Cardiac muscle cell (in vitro differentiated cells and primary cell): ENCODE measurements at regions not wholly inside any gene's neighbourhood (a gene's known extent, or its start where the extent isn't known, plus 50 kb on each side); places are given as distances from the start of the nearest gene placed in this dataset.
A peak's percentile ranks its signal among the peaks of the same experiment; 100 is the strongest.

ENCODE experiments used
- DNase-seq, 2 donors: peaks; one replicate each; pipeline versions ENCODE4 v3.0.0 to v3.0.0-alpha.2; 2010 to 2017; ENCODE audit warnings: low read depth in 1 of 2, low spot score in 1 of 2
- H3K27ac ChIP-seq: fragments of 200-600 bp; sonication (generic); 2 replicates; pipeline ENCODE4 v1.5.1; 2016
- H3K27me3 ChIP-seq: fragments of 200-600 bp; sonication (generic); 2 replicates; pipeline ENCODE4 v1.6.0; 2016; ENCODE audit warnings: control low read depth
- H3K36me3 ChIP-seq: fragments of 200-600 bp; sonication (generic); 2 replicates; pipeline ENCODE4 v1.5.1; 2016; ENCODE audit warnings: control low read depth
- H3K4me1 ChIP-seq: fragments of 200-600 bp; sonication (generic); 2 replicates; pipeline ENCODE4 v1.8.1; 2017; ENCODE audit warnings: low read depth, mild to moderate bottlenecking, mixed run types
- H3K4me3 ChIP-seq: fragments of 200-600 bp; sonication (generic); 2 replicates; pipeline ENCODE4 v1.5.1; 2016; ENCODE audit warnings: mild to moderate bottlenecking
- H3K9me3 ChIP-seq: fragments of 200-600 bp; sonication (generic); 2 replicates; pipeline ENCODE4 v1.5.1; 2017; ENCODE audit warnings: low read depth, mild to moderate bottlenecking, control low read depth
- TF ChIP-seq, protein P1 (sequence below): IDR thresholded peaks from 2 replicates; pipeline ENCODE4 v1.5.1; 2012; ENCODE audit warnings: low read depth, mild to moderate bottlenecking, low read length

DNA sequence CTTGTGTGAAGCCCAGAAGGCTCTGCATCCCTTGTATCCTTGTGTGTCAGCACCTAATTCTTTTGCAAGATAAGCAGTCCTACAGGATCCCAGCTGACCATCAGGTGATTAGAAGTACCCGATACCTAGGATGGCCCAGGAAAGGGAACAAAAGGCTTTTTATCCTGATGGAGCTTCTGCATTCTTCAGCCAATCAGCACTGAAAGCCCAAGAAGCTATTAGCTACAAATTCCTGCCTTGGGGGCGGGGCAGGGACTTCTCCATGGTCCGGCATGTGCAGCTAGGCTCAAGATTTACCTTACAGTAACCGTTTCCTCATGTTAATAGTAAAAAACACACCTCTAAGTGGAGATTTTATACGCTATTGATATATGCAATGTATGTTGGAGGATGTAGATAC lies 264.6 kb upstream of the THUMPD2 start:
- TF ChIP-seq, protein P1, sequence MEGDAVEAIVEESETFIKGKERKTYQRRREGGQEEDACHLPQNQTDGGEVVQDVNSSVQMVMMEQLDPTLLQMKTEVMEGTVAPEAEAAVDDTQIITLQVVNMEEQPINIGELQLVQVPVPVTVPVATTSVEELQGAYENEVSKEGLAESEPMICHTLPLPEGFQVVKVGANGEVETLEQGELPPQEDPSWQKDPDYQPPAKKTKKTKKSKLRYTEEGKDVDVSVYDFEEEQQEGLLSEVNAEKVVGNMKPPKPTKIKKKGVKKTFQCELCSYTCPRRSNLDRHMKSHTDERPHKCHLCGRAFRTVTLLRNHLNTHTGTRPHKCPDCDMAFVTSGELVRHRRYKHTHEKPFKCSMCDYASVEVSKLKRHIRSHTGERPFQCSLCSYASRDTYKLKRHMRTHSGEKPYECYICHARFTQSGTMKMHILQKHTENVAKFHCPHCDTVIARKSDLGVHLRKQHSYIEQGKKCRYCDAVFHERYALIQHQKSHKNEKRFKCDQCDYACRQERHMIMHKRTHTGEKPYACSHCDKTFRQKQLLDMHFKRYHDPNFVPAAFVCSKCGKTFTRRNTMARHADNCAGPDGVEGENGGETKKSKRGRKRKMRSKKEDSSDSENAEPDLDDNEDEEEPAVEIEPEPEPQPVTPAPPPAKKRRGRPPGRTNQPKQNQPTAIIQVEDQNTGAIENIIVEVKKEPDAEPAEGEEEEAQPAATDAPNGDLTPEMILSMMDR, result no peak
- no peaks in the 10 kb centered on the region for H3K9me3 ChIP-seq
- no peaks in the 10 kb centered on the region for H3K27me3 ChIP-seq
- H3K27ac ChIP-seq, result no peak overlapping the region
- no peaks in the 10 kb centered on the region for H3K4me1 ChIP-seq
- DNase-seq, result no peak
- no peaks in the 10 kb centered on the region for H3K36me3 ChIP-seq
- H3K4me3 ChIP-seq, result no peak overlapping the region

DNA sequence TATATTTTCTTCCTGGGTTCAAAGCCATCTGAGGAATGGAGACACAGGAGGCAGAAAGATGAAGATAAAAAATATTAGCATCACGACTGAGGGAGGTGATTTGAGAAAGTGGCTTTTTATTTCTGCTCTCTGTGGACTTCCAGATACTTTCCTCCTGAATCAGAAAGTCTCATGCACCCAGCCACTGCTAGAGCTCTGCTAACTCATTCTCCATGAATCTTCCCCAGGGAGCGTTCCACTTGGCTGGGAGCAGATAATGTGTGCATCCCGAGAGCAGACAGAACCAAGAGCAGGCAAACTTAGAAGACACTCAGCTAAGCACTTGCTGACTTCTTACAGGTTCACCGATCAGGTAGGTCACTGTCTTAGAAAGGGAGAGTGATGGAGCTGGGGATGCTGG lies 264.1 kb upstream of the THUMPD2 start:
- Histone ChIP-seq H3K9me3 (no peaks in the 10 kb centered on the region), H3K4me1 (no peaks in the 10 kb centered on the region), H3K27me3 (no peaks in the 10 kb centered on the region), H3K36me3 (no peaks in the 10 kb centered on the region), H3K4me3 (no peak overlapping the region), H3K27ac (no peak overlapping the region)
- TF ChIP-seq, protein P1, result no peak
- DNase-seq, result peak in 1 of 2 donors; percentile 11

DNA sequence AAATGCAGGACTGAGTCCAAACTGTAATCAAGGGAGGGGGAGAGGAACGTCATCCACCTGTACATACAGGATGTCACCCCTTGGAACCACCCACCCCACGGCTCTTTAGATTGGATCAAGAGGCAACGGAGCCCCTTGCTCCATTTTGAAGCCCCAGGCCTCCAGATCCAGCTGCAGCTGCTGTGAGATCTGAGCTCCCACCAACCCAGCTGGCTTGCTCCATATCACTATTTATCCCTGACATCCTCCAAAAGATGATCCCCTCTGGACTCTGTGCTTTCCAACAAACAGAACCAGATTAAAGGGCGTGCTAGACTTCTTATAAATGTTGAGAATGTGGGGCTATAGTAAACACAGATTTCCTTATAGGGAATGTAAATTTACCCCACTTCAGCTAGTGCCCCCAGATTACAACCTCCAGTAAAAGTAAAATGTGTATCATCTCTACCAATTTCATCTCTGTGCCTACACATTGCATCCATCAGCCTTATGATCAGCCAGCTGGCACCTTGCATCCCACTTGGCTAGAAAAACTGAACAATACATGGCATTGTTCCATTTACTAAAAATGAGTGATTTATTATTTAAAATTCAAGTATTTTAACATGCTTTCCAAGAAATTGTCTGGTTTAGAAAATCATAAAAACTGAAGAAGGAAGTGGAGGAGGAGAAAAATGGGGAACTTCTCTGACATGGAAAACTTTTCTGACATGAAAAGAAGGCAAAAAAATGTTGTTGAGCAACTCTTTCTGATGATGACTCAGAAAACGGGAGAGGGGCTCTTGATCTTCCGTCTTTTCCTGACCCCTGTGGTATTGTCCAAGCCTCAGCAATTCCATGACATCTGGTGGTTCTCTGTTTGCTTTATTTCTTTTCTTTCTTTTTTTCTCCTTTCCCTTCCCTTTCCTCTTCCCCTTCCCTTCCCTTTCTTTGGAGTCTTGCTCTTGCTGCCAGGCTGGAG lies 262.6 kb upstream of the THUMPD2 start:
- no peak overlapping the region for H3K27ac ChIP-seq
- no peak overlapping the region for H3K4me3 ChIP-seq
- H3K9me3 ChIP-seq, result no peaks in the 10 kb centered on the region
- H3K27me3 ChIP-seq, result no peaks in the 10 kb centered on the region
- DNase-seq, result peak in 1 of 2 donors; percentile 82
- TF ChIP-seq, protein P1, result no peak
- no peaks in the 10 kb centered on the region for H3K4me1 ChIP-seq
- H3K36me3 ChIP-seq, result no peaks in the 10 kb centered on the region

DNA sequence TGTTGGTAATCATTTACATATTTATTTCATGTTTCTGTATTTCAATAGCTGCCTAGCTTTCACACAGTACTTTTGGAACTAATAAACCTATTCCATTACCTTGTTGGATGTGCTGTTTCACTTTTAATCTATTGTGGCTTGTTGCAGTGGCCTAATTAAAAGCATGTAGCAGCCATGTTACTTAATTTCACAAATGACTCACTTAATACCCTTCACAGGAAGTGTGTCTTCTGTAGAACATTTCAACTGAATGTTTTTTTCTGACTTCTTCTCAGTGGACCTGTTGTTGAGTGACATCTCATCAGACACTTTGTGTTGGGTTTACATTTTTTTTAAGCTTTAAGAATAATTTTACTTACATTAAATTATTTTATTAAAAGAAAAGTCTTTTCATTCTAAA lies 260.5 kb upstream of the THUMPD2 start:
- Histone ChIP-seq H3K4me1 (no peaks in the 10 kb centered on the region), H3K9me3 (no peaks in the 10 kb centered on the region), H3K36me3 (no peaks in the 10 kb centered on the region), H3K27me3 (no peaks in the 10 kb centered on the region), H3K4me3 (no peak overlapping the region), H3K27ac (no peak overlapping the region)
- TF ChIP-seq, protein P1, result no peak
- DNase-seq, result no peak

DNA sequence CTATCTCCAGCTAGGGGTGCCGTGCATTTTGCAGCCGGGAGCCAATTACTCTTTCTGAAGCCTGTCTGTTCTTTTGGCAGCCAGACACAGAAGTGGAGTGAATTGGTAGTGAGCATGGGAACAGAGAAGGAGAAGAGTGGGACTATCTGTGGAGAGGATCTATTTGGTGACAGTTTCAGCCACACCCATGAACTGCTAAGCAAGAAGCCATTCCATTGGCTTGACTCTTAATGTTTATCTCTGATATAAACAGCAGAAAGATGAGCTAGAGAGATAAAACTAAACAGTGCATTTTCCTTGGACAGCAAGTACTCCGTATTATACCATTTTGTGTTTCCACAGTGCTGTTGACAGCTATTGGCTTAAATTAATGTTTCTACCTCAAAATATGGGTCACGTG lies 259.6 kb upstream of the THUMPD2 start:
- Histone ChIP-seq H3K27me3 (no peaks in the 10 kb centered on the region), H3K4me1 (no peaks in the 10 kb centered on the region), H3K9me3 (no peaks in the 10 kb centered on the region), H3K36me3 (no peaks in the 10 kb centered on the region), H3K4me3 (no peak overlapping the region), H3K27ac (no peak overlapping the region)
- no peak for DNase-seq
- TF ChIP-seq, protein P1, result no peak
